HepG2 (cell line): ENCODE measurements at regions not wholly inside any gene's neighbourhood (a gene's known extent, or its start where the extent isn't known, plus 50 kb on each side); places are given as distances from the start of the nearest gene placed in this dataset.

Experiments
- AHDC1 ChIP-seq: sonication (generic); formaldehyde crosslinking; IDR thresholded peaks from 2 replicates; pipeline ENCODE4 v1.5.1; 2020; ENCODE audit warnings: mild to moderate bottlenecking, missing genetic modification reagents, borderline replicate concordance
- BCL3 ChIP-seq: sonication (generic); formaldehyde crosslinking; IDR thresholded peaks from 2 replicates; pipeline ENCODE4 v1.5.1; 2020; ENCODE audit warnings: mild to moderate bottlenecking, missing genetic modification reagents, moderate library complexity
- BORCS8-MEF2B ChIP-seq: sonication (generic); formaldehyde crosslinking; IDR thresholded peaks from 2 replicates; pipeline ENCODE4 v1.8.0; 2022; ENCODE audit warnings: mild to moderate bottlenecking, missing genetic modification reagents
- HDAC2 ChIP-seq: sonication (generic); formaldehyde crosslinking; IDR thresholded peaks from 2 replicates; pipeline ENCODE4 v1.4.0; 2020; ENCODE audit warnings: missing genetic modification reagents
- HOMEZ ChIP-seq: IDR thresholded peaks from 2 replicates; pipeline ENCODE4 v1.6.1; 2016; ENCODE audit warnings: low read depth
- HOXA5 ChIP-seq: sonication (generic); formaldehyde crosslinking; IDR thresholded peaks from 2 replicates; pipeline ENCODE4 v1.4.0; 2020; ENCODE audit warnings: missing genetic modification reagents
- NFE2L2 ChIP-seq: fragments of 150-350 bp; IDR thresholded peaks from 2 replicates; pipeline ENCODE4 v1.6.1; 2014; ENCODE audit warnings: low read length
- PHF20 ChIP-seq: sonication (generic); formaldehyde crosslinking; IDR thresholded peaks from 2 replicates; pipeline ENCODE4 v1.5.0; 2020; ENCODE audit warnings: mild to moderate bottlenecking, missing genetic modification reagents
- RARA ChIP-seq: IDR thresholded peaks from 2 replicates; pipeline ENCODE4 v1.6.1; 2016; ENCODE audit warnings: missing genetic modification reagents, missing compliant biosample characterization
- SALL2 ChIP-seq: sonication (generic); formaldehyde crosslinking; IDR thresholded peaks from 2 replicates; pipeline ENCODE4 v1.8.1; 2023; ENCODE audit warnings: mild to moderate bottlenecking, missing genetic modification reagents, inconsistent platforms
- SOX6 ChIP-seq, 2 experiments: fragments of 450-650 bp in 1 of 2; sonication (generic) in 1 of 2; formaldehyde crosslinking in 1 of 2; IDR thresholded peaks; 2 replicates each; pipeline versions ENCODE4 v1.4.0 to v1.6.1; 2017 to 2020; ENCODE audit warnings: antibody characterized with exemption in 1 of 2, mild to moderate bottlenecking in 1 of 2, missing genetic modification reagents in 1 of 2
- SRF ChIP-seq: IDR thresholded peaks from 2 replicates; pipeline ENCODE4 v1.6.1; 2011; ENCODE audit warnings: mild to moderate bottlenecking, low read depth, low read length, moderate library complexity
- SRY ChIP-seq: sonication (generic); formaldehyde crosslinking; IDR thresholded peaks from 2 replicates; pipeline ENCODE4 v1.8.0; 2022; ENCODE audit warnings: mild to moderate bottlenecking, missing genetic modification reagents
- ZFY ChIP-seq: sonication (generic); formaldehyde crosslinking; IDR thresholded peaks from 2 replicates; pipeline ENCODE4 v1.4.0; 2020; ENCODE audit warnings: missing genetic modification reagents
- ZMAT3 ChIP-seq: sonication (generic); formaldehyde crosslinking; conservative IDR thresholded peaks from 2 replicates; pipeline ENCODE4 v1.7.0; 2021; ENCODE audit warnings: missing genetic modification reagents
- ZNF619 ChIP-seq: sonication (generic); formaldehyde crosslinking; IDR thresholded peaks from 2 replicates; pipeline ENCODE4 v1.4.0; 2020; ENCODE audit warnings: mild to moderate bottlenecking, missing genetic modification reagents
- TF ChIP-seq, protein P1 (sequence below): sonication (generic); formaldehyde crosslinking; IDR thresholded peaks from 2 replicates; pipeline ENCODE4 v1.5.0; 2020; ENCODE audit warnings: mild to moderate bottlenecking, missing genetic modification reagents

GRCh38 chr21:14864211-14865021, 200.4 kb downstream of the NRIP1 start (continued):
- TF ChIP-seq BCL3: no peak
- TF ChIP-seq AHDC1 (CRISPR knock-in tag): peak; percentile 33; the same call in 1 of the 2 replicates
- TF ChIP-seq SOX6 (IDR thresholded peaks at IDR 0.05): no peak
- TF ChIP-seq SOX6 (CRISPR knock-in tag; IDR thresholded peaks at IDR 0.05): peak; percentile 61; the same call in 1 of the 2 replicates
- TF ChIP-seq SRF: peak; percentile 87
- no peak; the same call in 1 of the 2 replicates for TF ChIP-seq ZMAT3 (CRISPR knock-in tag)
- 0 out of 2 replicates have a peak, but pooled peaks have one; percentile 64 for TF ChIP-seq ZNF619 (CRISPR knock-in tag)
- TF ChIP-seq HOMEZ (CRISPR knock-in tag): peak; percentile 55; the same call in 1 of the 2 replicates
- peak; percentile 28 for TF ChIP-seq NFE2L2
- peak; percentile 46; the same call in 1 of the 2 replicates for TF ChIP-seq HDAC2 (CRISPR knock-in tag)
- TF ChIP-seq PHF20 (CRISPR knock-in tag): peak; percentile 24
- TF ChIP-seq BORCS8-MEF2B: no peak
- TF ChIP-seq, protein P1, sequence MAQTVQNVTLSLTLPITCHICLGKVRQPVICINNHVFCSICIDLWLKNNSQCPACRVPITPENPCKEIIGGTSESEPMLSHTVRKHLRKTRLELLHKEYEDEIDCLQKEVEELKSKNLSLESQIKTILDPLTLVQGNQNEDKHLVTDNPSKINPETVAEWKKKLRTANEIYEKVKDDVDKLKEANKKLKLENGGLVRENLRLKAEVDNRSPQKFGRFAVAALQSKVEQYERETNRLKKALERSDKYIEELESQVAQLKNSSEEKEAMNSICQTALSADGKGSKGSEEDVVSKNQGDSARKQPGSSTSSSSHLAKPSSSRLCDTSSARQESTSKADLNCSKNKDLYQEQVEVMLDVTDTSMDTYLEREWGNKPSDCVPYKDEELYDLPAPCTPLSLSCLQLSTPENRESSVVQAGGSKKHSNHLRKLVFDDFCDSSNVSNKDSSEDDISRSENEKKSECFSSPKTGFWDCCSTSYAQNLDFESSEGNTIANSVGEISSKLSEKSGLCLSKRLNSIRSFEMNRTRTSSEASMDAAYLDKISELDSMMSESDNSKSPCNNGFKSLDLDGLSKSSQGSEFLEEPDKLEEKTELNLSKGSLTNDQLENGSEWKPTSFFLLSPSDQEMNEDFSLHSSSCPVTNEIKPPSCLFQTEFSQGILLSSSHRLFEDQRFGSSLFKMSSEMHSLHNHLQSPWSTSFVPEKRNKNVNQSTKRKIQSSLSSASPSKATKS (CRISPR knock-in tag): no peak
- peak; percentile 27; the same call in 1 of the 2 replicates for TF ChIP-seq SRY (CRISPR knock-in tag)
- peak; percentile 31 for TF ChIP-seq ZFY (CRISPR knock-in tag)
- peak; percentile 48 for TF ChIP-seq RARA (CRISPR knock-in tag)
- 0 out of 2 replicates have a peak, but pooled peaks have one; percentile 4 for TF ChIP-seq HOXA5 (CRISPR knock-in tag)
- TF ChIP-seq SALL2: 0 out of 2 replicates have a peak, but pooled peaks have one; percentile 22
